Neuronal stem cell (in vitro differentiated cells): ENCODE measurements at regions not wholly inside any gene's neighbourhood (a gene's known extent, or its start where the extent isn't known, plus 50 kb on each side); places are given as distances from the start of the nearest gene placed in this dataset.

ENCODE experiments used
- DNase-seq: peaks from one replicate; pipeline ENCODE4 v3.0.0-alpha.2; 2013; ENCODE audit warnings: low spot score
- H2AFZ ChIP-seq: one replicate; pipeline ENCODE4 v1.6.1; 2013; ENCODE audit warnings: mild to moderate bottlenecking, low read length, inconsistent platforms
- H2AK5ac ChIP-seq: 2 replicates; pipeline ENCODE4 v1.6.1; 2013; ENCODE audit warnings: low read depth, mild to moderate bottlenecking, inconsistent platforms, low read length, moderate library complexity, mixed read lengths
- H2BK120ac ChIP-seq: 2 replicates; pipeline ENCODE4 v1.6.1; 2013; ENCODE audit warnings: low read depth, mild to moderate bottlenecking, inconsistent platforms, low read length, moderate library complexity, mixed read lengths
- H2BK12ac ChIP-seq: one replicate; pipeline ENCODE4 v1.6.1; 2013; ENCODE audit warnings: low read length, inconsistent platforms
- H2BK15ac ChIP-seq: 2 replicates; pipeline ENCODE4 v1.6.1; 2013; ENCODE audit warnings: mild to moderate bottlenecking, low read length, inconsistent platforms, mixed read lengths
- H2BK5ac ChIP-seq: one replicate; pipeline ENCODE4 v1.6.1; 2013; ENCODE audit warnings: inconsistent platforms, mild to moderate bottlenecking, low read length, moderate library complexity
- H3K14ac ChIP-seq: one replicate; pipeline ENCODE4 v1.6.1; 2013; ENCODE audit warnings: low read length, inconsistent platforms
- H3K18ac ChIP-seq: 2 replicates; pipeline ENCODE4 v1.6.1; 2013; ENCODE audit warnings: low read length, inconsistent platforms
- H3K23ac ChIP-seq: 2 replicates; pipeline ENCODE4 v1.6.1; 2013; ENCODE audit warnings: low read depth, mild to moderate bottlenecking, mixed read lengths, low read length, inconsistent platforms; ENCODE audit not compliant: poor library complexity
- H3K27ac ChIP-seq: replicated peaks from 3 replicates; pipeline ENCODE4 v1.5.1; 2013; ENCODE audit warnings: low read length, inconsistent platforms
- H3K27me3 ChIP-seq, 3 experiments: 2 replicates each; pipeline ENCODE4 v1.6.1; 2013; ENCODE audit warnings: low read length in 3 of 3, mild to moderate bottlenecking in 2 of 3, inconsistent platforms in 1 of 3, low read depth in 1 of 3, mixed read lengths in 1 of 3, moderate library complexity in 1 of 3; ENCODE audit not compliant: control insufficient read depth in 3 of 3, insufficient read depth in 3 of 3
- H3K36me3 ChIP-seq, 2 donors: replicated peaks in 1 of 2; 2 replicates each; pipeline ENCODE4 v1.6.1; 2013; ENCODE audit warnings: low read length in 2 of 2; ENCODE audit not compliant: control insufficient read depth in 2 of 2, insufficient read depth in 2 of 2
- H3K4ac ChIP-seq: 2 replicates; pipeline ENCODE4 v1.6.1; 2013; ENCODE audit warnings: inconsistent platforms, mild to moderate bottlenecking, low read length, moderate library complexity
- H3K4me1 ChIP-seq, 2 donors: 1 replicate in 1 of 2; 2 replicates in 1 of 2; pipeline ENCODE4 v1.6.1; 2013; ENCODE audit warnings: low read length in 2 of 2, low read depth in 1 of 2; ENCODE audit not compliant: control insufficient read depth in 2 of 2, insufficient read depth in 1 of 2
- H3K4me2 ChIP-seq: one replicate; pipeline ENCODE4 v1.6.1; 2013; ENCODE audit warnings: mild to moderate bottlenecking, low read length, inconsistent platforms; ENCODE audit not compliant: insufficient read depth, poor library complexity, severe bottlenecking
- H3K4me3 ChIP-seq, 2 donors: 2 replicates each; pipeline ENCODE4 v1.5.1; 2013; ENCODE audit warnings: low read length in 2 of 2, mild to moderate bottlenecking in 2 of 2, inconsistent platforms in 1 of 2, moderate library complexity in 1 of 2
- H3K79me1 ChIP-seq: one replicate; pipeline ENCODE4 v1.6.1; 2013; ENCODE audit warnings: low read depth, mild to moderate bottlenecking, inconsistent platforms, low read length, moderate library complexity
- H3K9ac ChIP-seq: one replicate; pipeline ENCODE4 v1.6.1; 2013; ENCODE audit warnings: mild to moderate bottlenecking, low read depth, low read length, inconsistent platforms; ENCODE audit not compliant: poor library complexity
- H3K9me3 ChIP-seq, 2 donors: replicated peaks in 1 of 2; 2 replicates each; pipeline versions ENCODE3 to v1.6.1; 2013; ENCODE audit warnings: low read length in 2 of 2, mild to moderate bottlenecking in 2 of 2, inconsistent platforms in 1 of 2, low read depth in 1 of 2, mixed read lengths in 1 of 2, moderate library complexity in 1 of 2; ENCODE audit not compliant: control insufficient read depth in 2 of 2, insufficient read depth in 1 of 2
- H4K8ac ChIP-seq: one replicate; pipeline ENCODE4 v1.6.1; 2013; ENCODE audit warnings: low read depth, mild to moderate bottlenecking, inconsistent platforms, low read length, moderate library complexity
- H4K91ac ChIP-seq: one replicate; pipeline ENCODE4 v1.6.1; 2013; ENCODE audit warnings: low read length, low read depth, mild to moderate bottlenecking, inconsistent platforms; ENCODE audit not compliant: poor library complexity
- WGBS, 2 donors: extraction: QIAGEN DNeasy Blood & Tissue Kit; methylation state at CpG; one replicate each; pipeline ENCODE4 v1.1.7; 2013; ENCODE audit warnings: missing lambda C conversion rate in 2 of 2, mixed read lengths in 1 of 2; ENCODE audit not compliant: insufficient read length in 2 of 2, insufficient replicate concordance in 1 of 2; ENCODE audit errors: extremely low coverage in 2 of 2; 5-methylcytosine and 5-hydroxymethylcytosine counted together

GRCh38 chr5:34504967-34505366 lies 151.2 kb upstream of the RAI14 start:
- no peak overlapping the region for H3K14ac ChIP-seq
- no peak overlapping the region for H3K23ac ChIP-seq
- no peak overlapping the region for H3K4me2 ChIP-seq
- no peak overlapping the region for H2AFZ ChIP-seq
- no peak overlapping the region for H2AK5ac ChIP-seq
- H3K4me1 ChIP-seq, result peaks cover 8 to 12% of the 10 kb centered on the region in 2 donors
- H2BK5ac ChIP-seq, result no peak overlapping the region
- H2BK15ac ChIP-seq, result no peak overlapping the region
- H3K4ac ChIP-seq, result no peak overlapping the region
- no peak overlapping the region for H2BK120ac ChIP-seq
- no peak overlapping the region for H2BK12ac ChIP-seq
- no peak overlapping the region for H4K91ac ChIP-seq
- no peak overlapping the region for H3K18ac ChIP-seq
- H3K79me1 ChIP-seq, result no peaks in the 10 kb centered on the region
- DNase-seq, result no peak
- H3K4me3 ChIP-seq, result no peak overlapping the region
- H3K27ac ChIP-seq, result no peak overlapping the region
- no peak overlapping the region for H3K9ac ChIP-seq
- no peaks in the 10 kb centered on the region for H3K27me3 ChIP-seq
- H4K8ac ChIP-seq, result no peak overlapping the region
- peaks cover 0 to 5% of the 10 kb centered on the region in 2 donors for H3K9me3 ChIP-seq
- no peaks in the 10 kb centered on the region for H3K36me3 ChIP-seq

GRCh38 chr5:34505731-34506130 lies 150.4 kb upstream of the RAI14 start:
- Histone ChIP-seq H3K4ac (no peak overlapping the region), H3K27ac (no peak overlapping the region), H3K14ac (no peak overlapping the region), H3K79me1 (no peaks in the 10 kb centered on the region), H2BK5ac (no peak overlapping the region), H3K9me3 (peaks cover 0 to 5% of the 10 kb centered on the region in 2 donors), H2AK5ac (no peak overlapping the region), H3K36me3 (no peaks in the 10 kb centered on the region), H3K4me1 (peaks cover 7 to 12% of the 10 kb centered on the region in 2 donors), H4K91ac (no peak overlapping the region), H2BK15ac (no peak overlapping the region), H3K27me3 (no peaks in the 10 kb centered on the region), H3K9ac (no peak overlapping the region), H3K4me2 (no peak overlapping the region), H2BK120ac (no peak overlapping the region), H3K23ac (no peak overlapping the region), H3K4me3 (no peak overlapping the region), H3K18ac (no peak overlapping the region), H2BK12ac (no peak overlapping the region), H4K8ac (no peak overlapping the region), H2AFZ (no peak overlapping the region)
- WGBS, 2 donors, result no CpG with 5 or more reads among the region's 2 CpGs
- no peak for DNase-seq

DNA sequence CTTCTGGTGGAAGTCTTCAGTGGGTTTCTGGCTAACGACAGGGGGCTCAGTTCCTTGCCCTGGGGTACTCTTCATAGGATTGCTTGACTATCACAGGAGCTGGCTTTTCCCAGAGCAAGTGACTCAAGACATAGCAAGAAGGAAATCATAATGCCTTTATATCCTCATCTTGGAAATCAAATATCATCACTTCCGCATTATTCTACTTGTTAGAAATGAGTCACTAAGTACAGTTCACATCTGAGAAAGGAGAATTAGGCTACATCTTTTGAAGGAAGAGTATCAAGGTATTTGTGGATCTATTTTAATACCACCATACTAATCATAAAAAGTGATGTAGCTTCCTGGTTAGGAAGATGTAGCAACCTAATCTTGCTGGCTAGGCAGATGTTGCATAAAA lies 148.2 kb upstream of the RAI14 start:
- Histone ChIP-seq H3K4me3 (no peak overlapping the region), H3K23ac (no peak overlapping the region), H3K27ac (no peak overlapping the region), H2BK120ac (no peak overlapping the region), H3K18ac (no peak overlapping the region), H4K91ac (no peak overlapping the region), H2AK5ac (no peak overlapping the region), H3K4me1 (peaks cover 4 to 13% of the 10 kb centered on the region in 2 donors), H3K14ac (no peak overlapping the region), H3K36me3 (no peaks in the 10 kb centered on the region), H3K9ac (no peak overlapping the region), H4K8ac (no peak overlapping the region), H3K79me1 (no peaks in the 10 kb centered on the region), H3K27me3 (no peaks in the 10 kb centered on the region), H3K9me3 (peaks cover 0 to 5% of the 10 kb centered on the region in 2 donors), H3K4me2 (no peak overlapping the region), H2BK5ac (no peak overlapping the region), H2BK12ac (no peak overlapping the region), H2BK15ac (no peak overlapping the region), H2AFZ (no peak overlapping the region), H3K4ac (no peak overlapping the region)
- WGBS, 2 donors, result no CpG with 5 or more reads among the region's 2 CpGs
- no peak for DNase-seq

- no peak overlapping the region for H2BK120ac ChIP-seq
- H3K14ac ChIP-seq, result no peak overlapping the region
- H4K91ac ChIP-seq, result no peak overlapping the region
- H3K36me3 ChIP-seq, result no peaks in the 10 kb centered on the region
- H3K23ac ChIP-seq, result no peak overlapping the region
- H3K27ac ChIP-seq, result no peak overlapping the region
- no peak overlapping the region for H3K4ac ChIP-seq
- H2AFZ ChIP-seq, result peak overlapping the region; percentile 45
- H3K27me3 ChIP-seq, result no peaks in the 10 kb centered on the region
- H3K9ac ChIP-seq, result no peak overlapping the region
- peaks cover 2 to 11% of the 10 kb centered on the region in 2 donors for H3K4me1 ChIP-seq
- no peaks in the 10 kb centered on the region for H3K79me1 ChIP-seq
- H3K4me2 ChIP-seq, result no peak overlapping the region
- no peak for DNase-seq
- H3K9me3 ChIP-seq, result peaks cover 0 to 5% of the 10 kb centered on the region in 2 donors
- H3K4me3 ChIP-seq, result no peak overlapping the region
- no CpG with 5 or more reads among the region's 2 CpGs for WGBS, 2 donors
- no peak overlapping the region for H2BK12ac ChIP-seq
- no peak overlapping the region for H2BK5ac ChIP-seq
- no peak overlapping the region for H2AK5ac ChIP-seq
- H3K18ac ChIP-seq, result no peak overlapping the region
- H4K8ac ChIP-seq, result no peak overlapping the region
- no peak overlapping the region for H2BK15ac ChIP-seq
These were observed 146.7 kb upstream of the RAI14 start for GRCh38 chr5:34509392-34509791.
